Lung (tissue), 12 donors: ENCODE measurements at regions not wholly inside any gene's neighbourhood (a gene's known extent, or its start where the extent isn't known, plus 50 kb on each side); places are given as distances from the start of the nearest gene placed in this dataset. TPM values are rescaled to one million over a fixed set of nuclear protein-coding genes. Genes with fewer than 3 reads are reported as not detected.

Experiments
- ATAC-seq: fragments of 200-7000 bp; cut with Tn5 transposase; one replicate; pipeline ENCODE4 v1.9.1; 2020; ENCODE audit warnings: moderate number of reproducible peaks; ENCODE audit not compliant: insufficient read depth, low FRiP score
- DNase-seq, 3 donors: peaks; one replicate each; pipeline ENCODE4 v3.0.0-alpha.2; 2013 to 2017
- H3K27ac ChIP-seq, 2 donors: one replicate each; pipeline ENCODE4 v1.5.1; 2013; ENCODE audit warnings: mild to moderate bottlenecking in 2 of 2, moderate library complexity in 2 of 2, control low read depth in 1 of 2, inconsistent platforms in 1 of 2, low read depth in 1 of 2, low read length in 1 of 2
- H3K27me3 ChIP-seq, 3 donors: one replicate each; pipeline ENCODE4 v1.5.1; 2013; ENCODE audit warnings: low read length in 2 of 3; ENCODE audit not compliant: control insufficient read depth in 3 of 3, insufficient read depth in 3 of 3
- H3K36me3 ChIP-seq, 4 donors: one replicate each; pipeline ENCODE4 v1.5.1; 2013; ENCODE audit warnings: low read length in 4 of 4, mild to moderate bottlenecking in 1 of 4, moderate library complexity in 1 of 4; ENCODE audit not compliant: control insufficient read depth in 4 of 4, insufficient read depth in 4 of 4
- H3K4me1 ChIP-seq, 5 donors: one replicate each; pipeline ENCODE4 v1.5.1; 2013; ENCODE audit warnings: low read length in 5 of 5, mild to moderate bottlenecking in 2 of 5, moderate library complexity in 1 of 5; ENCODE audit not compliant: control insufficient read depth in 5 of 5, insufficient read depth in 5 of 5
- H3K4me3 ChIP-seq: one replicate; pipeline ENCODE4 v1.5.1; 2013; ENCODE audit warnings: mild to moderate bottlenecking, control low read depth, moderate library complexity
- H3K9ac ChIP-seq, 2 donors: one replicate each; pipeline ENCODE4 v1.5.1; 2013; ENCODE audit warnings: low read length in 2 of 2, control low read depth in 1 of 2; ENCODE audit not compliant: insufficient read depth in 1 of 2
- H3K9me3 ChIP-seq, 4 donors: one replicate each; pipeline ENCODE4 v1.5.1; 2013; ENCODE audit warnings: low read length in 3 of 4, mild to moderate bottlenecking in 1 of 4, moderate library complexity in 1 of 4; ENCODE audit not compliant: control insufficient read depth in 4 of 4, insufficient read depth in 3 of 4
- WGBS, 2 donors: extraction: QIAGEN DNeasy Blood & Tissue Kit; methylation state at CpG; one replicate each; pipeline ENCODE4 v1.1.7; 2013; 5-methylcytosine and 5-hydroxymethylcytosine counted together
- small RNA-seq: library from RNA; depleted of rRNA; stranded (forward); fragments of <200 nt; gene quantifications from one replicate; pipeline ENCODE3, GENCODE V24; 2014; ENCODE audit warnings: low replicate concordance
- TF ChIP-seq, protein P1 (sequence below): IDR thresholded peaks from 2 replicates; pipeline ENCODE4 v1.5.1; 2012; ENCODE audit warnings: mild to moderate bottlenecking; ENCODE audit errors: control extremely low read depth, extremely low read depth
- donor health status: control.
- donor health status: control.
- donor health status: Bipolar disorder and iron deficiency.
- donor health status: healthy.
- donor health status: DM: yes; HTN: yes; CAD: no.

DNA sequence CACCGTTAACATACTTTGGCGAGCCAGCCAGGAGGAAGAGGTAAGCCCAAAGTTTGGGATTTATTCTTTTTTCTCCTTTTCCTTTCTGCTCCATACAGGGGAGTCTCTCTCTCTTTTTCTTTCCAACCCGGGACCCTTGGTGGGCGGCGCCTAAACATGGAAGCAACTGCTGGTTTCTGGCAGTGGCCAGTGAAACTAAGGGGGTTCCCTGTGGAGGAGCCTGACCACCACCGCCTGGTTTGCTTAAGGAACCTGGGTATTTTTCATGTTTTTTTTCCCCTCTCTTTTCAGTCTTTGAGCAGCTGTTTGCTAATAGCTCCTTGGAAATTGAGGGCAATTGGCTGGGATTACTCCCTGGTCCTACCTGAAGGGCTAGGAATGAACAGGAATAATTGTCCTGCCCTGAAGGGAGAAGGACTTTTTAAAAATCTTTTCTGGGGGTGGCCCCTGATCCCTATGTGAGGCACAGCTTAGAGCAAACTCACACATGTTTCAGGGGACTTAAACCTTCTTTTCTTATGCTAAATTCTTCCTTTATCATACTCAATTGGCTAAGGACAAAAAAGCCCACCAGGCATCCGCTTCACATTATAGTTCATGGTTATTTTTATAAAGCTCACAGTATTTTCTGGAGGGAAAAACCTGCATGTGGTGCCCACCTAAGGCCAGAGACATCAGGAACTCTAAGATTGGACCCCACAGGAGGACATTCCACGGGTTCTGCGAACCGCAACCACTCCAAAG lies 61.3 kb upstream of the PLD5 start:
- 86 to 87% methylated on average over 10 of the region's 10 CpGs for WGBS, 2 donors
- H3K27ac ChIP-seq = no peak overlapping the region
- no peak overlapping the region for H3K4me3 ChIP-seq
- H3K9me3 ChIP-seq = peaks cover 0 to 3% (median 0%) of the 10 kb centered on the region in 4 donors
- DNase-seq (no peak), ATAC-seq (no peak)
- no peaks in the 10 kb centered on the region for H3K36me3 ChIP-seq
- no peaks in the 10 kb centered on the region for H3K4me1 ChIP-seq
- no peaks in the 10 kb centered on the region for H3K27me3 ChIP-seq
- H3K9ac ChIP-seq = no peak overlapping the region
- TF ChIP-seq, protein P1, sequence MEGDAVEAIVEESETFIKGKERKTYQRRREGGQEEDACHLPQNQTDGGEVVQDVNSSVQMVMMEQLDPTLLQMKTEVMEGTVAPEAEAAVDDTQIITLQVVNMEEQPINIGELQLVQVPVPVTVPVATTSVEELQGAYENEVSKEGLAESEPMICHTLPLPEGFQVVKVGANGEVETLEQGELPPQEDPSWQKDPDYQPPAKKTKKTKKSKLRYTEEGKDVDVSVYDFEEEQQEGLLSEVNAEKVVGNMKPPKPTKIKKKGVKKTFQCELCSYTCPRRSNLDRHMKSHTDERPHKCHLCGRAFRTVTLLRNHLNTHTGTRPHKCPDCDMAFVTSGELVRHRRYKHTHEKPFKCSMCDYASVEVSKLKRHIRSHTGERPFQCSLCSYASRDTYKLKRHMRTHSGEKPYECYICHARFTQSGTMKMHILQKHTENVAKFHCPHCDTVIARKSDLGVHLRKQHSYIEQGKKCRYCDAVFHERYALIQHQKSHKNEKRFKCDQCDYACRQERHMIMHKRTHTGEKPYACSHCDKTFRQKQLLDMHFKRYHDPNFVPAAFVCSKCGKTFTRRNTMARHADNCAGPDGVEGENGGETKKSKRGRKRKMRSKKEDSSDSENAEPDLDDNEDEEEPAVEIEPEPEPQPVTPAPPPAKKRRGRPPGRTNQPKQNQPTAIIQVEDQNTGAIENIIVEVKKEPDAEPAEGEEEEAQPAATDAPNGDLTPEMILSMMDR = no peak

DNA sequence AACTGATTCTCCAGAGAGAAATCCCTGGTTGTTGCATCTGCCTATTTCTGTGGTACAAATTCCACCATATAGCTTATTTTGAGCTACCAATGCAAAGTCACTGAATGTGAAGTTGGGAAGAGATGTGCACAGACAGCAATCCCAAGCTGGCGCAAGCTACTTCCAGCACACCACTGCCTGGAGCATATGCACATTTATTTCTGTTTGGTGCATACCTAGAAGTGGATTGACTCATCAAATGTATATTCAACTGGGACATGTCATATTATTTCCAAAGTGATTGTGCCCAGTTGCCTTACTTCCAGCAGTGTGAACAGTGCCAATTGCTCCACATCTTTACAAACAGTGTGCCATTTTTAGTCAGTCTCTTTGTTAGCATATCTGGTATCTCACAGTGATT lies 58.2 kb upstream of the PLD5 start:
- DNase-seq (no peak), ATAC-seq (no peak)
- Histone ChIP-seq H3K27ac (no peak overlapping the region), H3K9ac (no peak overlapping the region), H3K27me3 (no peaks in the 10 kb centered on the region), H3K4me1 (no peaks in the 10 kb centered on the region), H3K9me3 (peaks cover 0 to 3% (median 1%) of the 10 kb centered on the region in 4 donors), H3K4me3 (no peak overlapping the region), H3K36me3 (no peaks in the 10 kb centered on the region)
- TF ChIP-seq, protein P1 = no peak
- 97 to 100% methylated on average over 1 of the region's 1 CpG for WGBS, 2 donors

DNA sequence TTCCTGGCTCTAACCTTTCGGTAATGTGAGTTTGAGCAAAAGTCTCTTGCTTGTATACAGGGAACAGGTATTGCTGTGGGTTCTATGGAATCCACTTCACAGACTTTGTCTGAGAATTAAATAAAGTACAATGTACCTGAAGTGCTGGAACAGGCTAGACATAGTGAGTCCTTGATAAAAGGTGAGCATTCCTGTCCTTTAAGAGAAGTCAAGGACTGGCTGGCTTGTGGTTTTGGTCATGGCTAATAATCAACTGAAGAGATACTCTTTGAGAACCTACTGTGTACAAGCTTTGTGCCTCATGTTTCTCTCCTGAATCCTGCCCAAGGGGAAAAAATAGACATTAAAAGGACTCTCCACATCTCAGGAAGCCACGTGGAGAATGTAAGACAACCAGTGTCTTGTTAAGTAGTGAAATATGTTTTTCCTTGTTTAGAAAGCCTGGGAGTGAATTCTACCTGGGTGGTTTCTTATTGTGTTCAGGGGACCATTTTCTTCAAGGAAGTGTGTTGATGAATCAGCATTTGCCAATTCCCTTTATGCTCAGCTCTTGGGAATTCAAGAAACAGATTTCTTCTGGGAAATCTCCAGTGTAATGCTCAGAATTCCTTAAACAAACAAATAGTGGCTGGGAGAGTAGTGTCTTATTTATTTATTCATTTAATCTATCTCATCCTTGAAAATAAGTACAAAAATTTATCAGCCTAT lies 55.2 kb upstream of the PLD5 start:
- Histone ChIP-seq H3K4me3 (no peak overlapping the region), H3K27me3 (no peaks in the 10 kb centered on the region), H3K4me1 (no peaks in the 10 kb centered on the region), H3K36me3 (no peaks in the 10 kb centered on the region), H3K27ac (no peak overlapping the region), H3K9ac (no peak overlapping the region), H3K9me3 (peaks cover 0 to 8% (median 0%) of the 10 kb centered on the region in 4 donors)
- WGBS, 2 donors = 53 to 67% methylated on average over 2 of the region's 2 CpGs
- TF ChIP-seq, protein P1 = no peak
- peak in 1 of 3 donors; percentile 10 for DNase-seq
- ATAC-seq = peak; percentile 67

Small RNA genes lying in the stretch of these regions (small RNA-seq; reads per million reads assigned to genes)
- not detected for gene AL603825.1
